T-helper 1 cell treated with Interleukin-12 subunit alpha and Interleukin-12 subunit beta and Interleukin-4 antibody, amounts not matched to agents 30 μg/mL and 1 μg/mL, for 36 hours (primary cell): ENCODE measurements at regions not wholly inside any gene's neighbourhood (a gene's known extent, or its start where the extent isn't known, plus 50 kb on each side); places are given as distances from the start of the nearest gene placed in this dataset.

ENCODE experiments used
- H3K27ac Mint-ChIP-seq: one replicate; pipeline ENCODE4 v1.8.0; 2021; ENCODE audit warnings: mild to moderate bottlenecking, mixed read lengths
- H3K27me3 Mint-ChIP-seq: one replicate; pipeline ENCODE4 v1.8.0; 2021; ENCODE audit warnings: low read depth, mixed read lengths
- H3K36me3 Mint-ChIP-seq: one replicate; pipeline ENCODE4 v1.8.0; 2021; ENCODE audit warnings: low read depth, mixed read lengths
- H3K4me1 Mint-ChIP-seq: one replicate; pipeline ENCODE4 v1.8.0; 2021; ENCODE audit warnings: low read depth, mixed read lengths
- H3K4me3 Mint-ChIP-seq: one replicate; pipeline ENCODE4 v1.8.0; 2021; ENCODE audit warnings: mild to moderate bottlenecking, moderate library complexity, mixed read lengths
- H3K9me3 Mint-ChIP-seq: one replicate; pipeline ENCODE4 v1.8.0; 2021; ENCODE audit warnings: mixed read lengths

DNA sequence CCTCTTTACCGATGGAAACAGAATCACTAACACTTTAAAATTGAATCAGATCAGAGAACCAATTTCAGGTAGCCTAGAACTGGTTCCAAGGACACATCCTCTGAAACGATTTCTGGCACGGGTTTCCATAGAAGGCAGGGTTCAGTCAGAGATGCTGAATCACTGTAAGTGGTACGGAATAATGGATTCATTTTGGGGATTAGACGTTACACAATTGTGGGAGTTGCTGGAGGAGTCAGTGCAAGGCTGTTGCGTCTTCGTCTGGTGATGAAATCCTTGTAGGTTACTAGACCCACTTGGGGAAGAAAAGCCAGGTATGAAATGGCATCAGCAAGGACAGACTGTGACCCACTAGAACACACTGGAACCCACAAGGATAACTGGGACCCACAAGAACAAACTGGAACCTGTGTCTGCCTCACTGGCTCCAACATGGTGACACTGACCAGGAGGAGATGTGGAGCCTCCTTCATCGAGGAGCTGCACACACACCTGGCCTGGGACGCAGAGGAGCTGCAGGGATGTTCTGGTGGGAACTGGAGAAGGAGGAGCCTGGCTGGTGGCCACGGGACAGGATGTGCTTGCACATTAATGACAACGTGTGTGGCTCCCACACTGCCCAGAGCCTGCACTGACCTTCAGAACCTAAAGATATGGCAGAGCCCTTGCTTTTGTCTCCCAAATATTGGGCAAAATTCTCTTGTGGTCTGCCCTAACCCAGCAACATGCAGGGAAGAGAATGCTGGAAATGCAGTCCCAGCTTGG, 105.1 kb downstream of the TRAPPC11 start:
- Mint-ChIP-seq H3K9me3 (no peaks in the 10 kb centered on the region), H3K4me1 (no peaks in the 10 kb centered on the region), H3K27me3 (peaks cover 15% of the 10 kb centered on the region), H3K36me3 (no peaks in the 10 kb centered on the region), H3K27ac (no peak overlapping the region), H3K4me3 (no peak overlapping the region)

GRCh38 chr4:183765251-183765911, 106.3 kb downstream of the TRAPPC11 start:
- H3K9me3 Mint-ChIP-seq, result no peaks in the 10 kb centered on the region
- no peak overlapping the region for H3K4me3 Mint-ChIP-seq
- no peak overlapping the region for H3K27ac Mint-ChIP-seq
- H3K4me1 Mint-ChIP-seq, result no peaks in the 10 kb centered on the region
- no peaks in the 10 kb centered on the region for H3K36me3 Mint-ChIP-seq
- H3K27me3 Mint-ChIP-seq, result peaks cover 12% of the 10 kb centered on the region

- Mint-ChIP-seq H3K4me3 (no peak overlapping the region), H3K4me1 (no peaks in the 10 kb centered on the region), H3K36me3 (no peaks in the 10 kb centered on the region), H3K9me3 (no peaks in the 10 kb centered on the region), H3K27ac (no peak overlapping the region), H3K27me3 (peaks cover 11% of the 10 kb centered on the region)
Observed at GRCh38 chr4:183766140-183766539, 107.0 kb downstream of the TRAPPC11 start.

GRCh38 chr4:183770906-183771305, 111.8 kb downstream of the TRAPPC11 start:
- Mint-ChIP-seq H3K36me3 (no peaks in the 10 kb centered on the region), H3K4me3 (no peak overlapping the region), H3K27ac (no peak overlapping the region), H3K9me3 (no peaks in the 10 kb centered on the region), H3K4me1 (no peaks in the 10 kb centered on the region), H3K27me3 (peaks cover 4% of the 10 kb centered on the region)

GRCh38 chr4:183772361-183772760, 113.3 kb downstream of the TRAPPC11 start:
- Mint-ChIP-seq H3K27ac (no peak overlapping the region), H3K27me3 (peaks cover 4% of the 10 kb centered on the region), H3K36me3 (no peaks in the 10 kb centered on the region), H3K4me1 (no peaks in the 10 kb centered on the region), H3K9me3 (no peaks in the 10 kb centered on the region), H3K4me3 (no peak overlapping the region)

- peaks cover 10% of the 10 kb centered on the region for H3K27me3 Mint-ChIP-seq
- H3K9me3 Mint-ChIP-seq, result no peaks in the 10 kb centered on the region
- H3K4me3 Mint-ChIP-seq, result no peak overlapping the region
- H3K36me3 Mint-ChIP-seq, result no peaks in the 10 kb centered on the region
- H3K4me1 Mint-ChIP-seq, result no peaks in the 10 kb centered on the region
- no peak overlapping the region for H3K27ac Mint-ChIP-seq
Observed at GRCh38 chr4:183773790-183774189, 114.7 kb downstream of the TRAPPC11 start.

DNA sequence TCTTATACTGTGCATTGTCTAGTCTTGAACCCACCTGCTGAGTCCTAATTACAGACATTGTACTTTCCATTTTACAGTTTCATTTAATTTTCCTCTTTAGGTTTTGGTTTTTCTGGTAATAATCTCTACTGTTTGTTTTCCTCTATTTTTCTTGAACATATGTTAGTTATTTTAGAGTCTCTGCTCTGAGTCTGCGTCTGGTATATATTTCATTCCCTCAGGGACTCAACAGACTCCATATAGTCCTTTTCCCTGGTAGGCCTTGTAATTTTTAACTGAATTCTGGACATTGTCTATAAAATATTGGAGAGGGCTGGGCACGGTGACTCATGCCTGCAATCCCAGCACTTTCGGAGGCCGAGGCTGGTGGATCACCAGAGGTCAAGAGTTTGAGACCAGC, 121.8 kb upstream of the STOX2 start:
- no peaks in the 10 kb centered on the region for H3K4me1 Mint-ChIP-seq
- no peaks in the 10 kb centered on the region for H3K36me3 Mint-ChIP-seq
- H3K27me3 Mint-ChIP-seq, result peaks cover 36% of the 10 kb centered on the region
- no peaks in the 10 kb centered on the region for H3K9me3 Mint-ChIP-seq
- no peak overlapping the region for H3K4me3 Mint-ChIP-seq
- H3K27ac Mint-ChIP-seq, result no peak overlapping the region

GRCh38 chr4:183783991-183784553, 121.0 kb upstream of the STOX2 start:
- no peaks in the 10 kb centered on the region for H3K36me3 Mint-ChIP-seq

GRCh38 chr4:183788308-183788905, 116.7 kb upstream of the STOX2 start:
- Mint-ChIP-seq H3K9me3 (peaks cover 12% of the 10 kb centered on the region), H3K27me3 (peaks cover 21% of the 10 kb centered on the region), H3K27ac (no peak overlapping the region), H3K36me3 (no peaks in the 10 kb centered on the region), H3K4me1 (no peaks in the 10 kb centered on the region), H3K4me3 (no peak overlapping the region)

More at GRCh38 chr4:183783991-183784553, 121.0 kb upstream of the STOX2 start:
- H3K27me3 Mint-ChIP-seq, result peaks cover 29% of the 10 kb centered on the region
- no peak overlapping the region for H3K27ac Mint-ChIP-seq
- no peak overlapping the region for H3K4me3 Mint-ChIP-seq
- no peaks in the 10 kb centered on the region for H3K9me3 Mint-ChIP-seq
- no peaks in the 10 kb centered on the region for H3K4me1 Mint-ChIP-seq

- no peaks in the 10 kb centered on the region for H3K4me1 Mint-ChIP-seq
- no peak overlapping the region for H3K4me3 Mint-ChIP-seq
- H3K9me3 Mint-ChIP-seq, result peaks cover 19% of the 10 kb centered on the region
- H3K36me3 Mint-ChIP-seq, result no peaks in the 10 kb centered on the region
- H3K27ac Mint-ChIP-seq, result no peak overlapping the region
- peaks cover 25% of the 10 kb centered on the region for H3K27me3 Mint-ChIP-seq
Observed at GRCh38 chr4:183789657-183790056, 115.5 kb upstream of the STOX2 start.

GRCh38 chr4:183790661-183791060, 114.4 kb upstream of the STOX2 start:
- Mint-ChIP-seq H3K36me3 (no peaks in the 10 kb centered on the region), H3K4me3 (no peak overlapping the region), H3K27ac (no peak overlapping the region), H3K9me3 (peaks cover 21% of the 10 kb centered on the region), H3K4me1 (no peaks in the 10 kb centered on the region), H3K27me3 (peaks cover 35% of the 10 kb centered on the region)

GRCh38 chr4:183797011-183797444, 108.1 kb upstream of the STOX2 start:
- Mint-ChIP-seq H3K27ac (no peak overlapping the region), H3K4me1 (peaks cover 8% of the 10 kb centered on the region), H3K36me3 (no peaks in the 10 kb centered on the region)

GRCh38 chr4:183797445-183798300, 107.4 kb upstream of the STOX2 start:
- H3K27ac Mint-ChIP-seq, result no peak overlapping the region
- H3K27me3 Mint-ChIP-seq, result peaks cover 63% of the 10 kb centered on the region
- no peak overlapping the region for H3K4me3 Mint-ChIP-seq
- peaks cover 8% of the 10 kb centered on the region for H3K4me1 Mint-ChIP-seq
- H3K9me3 Mint-ChIP-seq, result peaks cover 16% of the 10 kb centered on the region
- H3K36me3 Mint-ChIP-seq, result no peaks in the 10 kb centered on the region

More at GRCh38 chr4:183797011-183797444, 108.1 kb upstream of the STOX2 start:
- peaks cover 21% of the 10 kb centered on the region for H3K9me3 Mint-ChIP-seq
- H3K4me3 Mint-ChIP-seq, result peak overlapping the region; percentile 50
- H3K27me3 Mint-ChIP-seq, result peaks cover 68% of the 10 kb centered on the region
